ENCODE measurements at regions not wholly inside any gene's neighbourhood (a gene's known extent, or its start where the extent isn't known, plus 50 kb on each side); places are given as distances from the start of the nearest gene placed in this dataset.

- H3K9ac ChIP-seq (ENCODE audit: low read depth, low read length, poor library complexity, severe bottlenecking) = no peak overlapping the region
- H3K4me1 ChIP-seq (ENCODE audit: insufficient read depth, low read length, poor library complexity, severe bottlenecking) = no peaks in the 10 kb centered on the region
- H3K27me3 ChIP-seq (ENCODE audit: insufficient read depth, low read length, poor library complexity, severe bottlenecking) = no peaks in the 10 kb centered on the region
- H3K4me2 ChIP-seq (ENCODE audit: low read depth, low read length, poor library complexity, severe bottlenecking) = no peak overlapping the region
- no peak overlapping the region for H2AFZ ChIP-seq (ENCODE audit: low read length)
- H4K20me1 ChIP-seq (ENCODE audit: insufficient read depth, low read length, poor library complexity, severe bottlenecking) = no peaks in the 10 kb centered on the region
- H3K9me3 ChIP-seq (ENCODE audit: insufficient read depth, low read depth, low read length) = no peaks in the 10 kb centered on the region
- TF ChIP-seq CTCF (conservative IDR thresholded peaks at IDR 0.05; ENCODE audit: low read length) (no peak), EZH2phosphoT487 (IDR thresholded peaks at IDR 0.05; ENCODE audit: borderline replicate concordance) (no peak)
- no peaks in the 10 kb centered on the region for H3K36me3 ChIP-seq (ENCODE audit: insufficient read depth, low read length)
- H3K4me3 ChIP-seq (ENCODE audit: low read length, poor library complexity, severe bottlenecking) = no peak overlapping the region
- H3F3A ChIP-seq (ENCODE audit: low read depth) = no peaks in the 10 kb centered on the region
- H3K79me2 ChIP-seq (ENCODE audit: insufficient read depth, low read length) = no peaks in the 10 kb centered on the region
- no peaks in the 10 kb centered on the region for H3K9me2 ChIP-seq (replicated peaks; ENCODE audit: low read depth, low read length)
Observed at GRCh38 chrX:4935401-4935800, 1222.0 kb upstream of the PRKX start.

- Histone ChIP-seq H2AFZ (ENCODE audit: low read length) (no peak overlapping the region), H3K4me3 (ENCODE audit: low read length, poor library complexity, severe bottlenecking) (no peak overlapping the region), H3K36me3 (ENCODE audit: insufficient read depth, low read length) (no peaks in the 10 kb centered on the region), H3K27me3 (ENCODE audit: insufficient read depth, low read length, poor library complexity, severe bottlenecking) (no peaks in the 10 kb centered on the region), H3F3A (ENCODE audit: low read depth) (no peaks in the 10 kb centered on the region), H4K20me1 (ENCODE audit: insufficient read depth, low read length, poor library complexity, severe bottlenecking) (no peaks in the 10 kb centered on the region), H3K9me2 (replicated peaks; ENCODE audit: low read depth, low read length) (no peaks in the 10 kb centered on the region), H3K9ac (ENCODE audit: low read depth, low read length, poor library complexity, severe bottlenecking) (no peak overlapping the region), H3K4me2 (ENCODE audit: low read depth, low read length, poor library complexity, severe bottlenecking) (no peak overlapping the region), H3K4me1 (ENCODE audit: insufficient read depth, low read length, poor library complexity, severe bottlenecking) (no peaks in the 10 kb centered on the region), H3K9me3 (ENCODE audit: insufficient read depth, low read depth, low read length) (no peaks in the 10 kb centered on the region), H3K79me2 (ENCODE audit: insufficient read depth, low read length) (no peaks in the 10 kb centered on the region)
- no peak for TF ChIP-seq CTCF (conservative IDR thresholded peaks at IDR 0.05; ENCODE audit: low read length)
- TF ChIP-seq EZH2phosphoT487 (IDR thresholded peaks at IDR 0.05; ENCODE audit: borderline replicate concordance) = no peak
Observed at GRCh38 chrX:4932790-4933189, 1219.3 kb upstream of the PRKX start.

- Histone ChIP-seq H4K20me1 (ENCODE audit: insufficient read depth, low read length, poor library complexity, severe bottlenecking) (no peaks in the 10 kb centered on the region), H3K36me3 (ENCODE audit: insufficient read depth, low read length) (no peaks in the 10 kb centered on the region), H3K79me2 (ENCODE audit: insufficient read depth, low read length) (no peaks in the 10 kb centered on the region), H3K4me2 (ENCODE audit: low read depth, low read length, poor library complexity, severe bottlenecking) (no peak overlapping the region), H3K4me3 (ENCODE audit: low read length, poor library complexity, severe bottlenecking) (no peak overlapping the region), H3K27me3 (ENCODE audit: insufficient read depth, low read length, poor library complexity, severe bottlenecking) (no peaks in the 10 kb centered on the region), H3K9ac (ENCODE audit: low read depth, low read length, poor library complexity, severe bottlenecking) (no peak overlapping the region), H3K4me1 (ENCODE audit: insufficient read depth, low read length, poor library complexity, severe bottlenecking) (no peaks in the 10 kb centered on the region), H2AFZ (ENCODE audit: low read length) (no peak overlapping the region), H3K9me2 (replicated peaks; ENCODE audit: low read depth, low read length) (no peaks in the 10 kb centered on the region), H3K9me3 (ENCODE audit: insufficient read depth, low read depth, low read length) (no peaks in the 10 kb centered on the region), H3F3A (ENCODE audit: low read depth) (no peaks in the 10 kb centered on the region)
- TF ChIP-seq CTCF (conservative IDR thresholded peaks at IDR 0.05; ENCODE audit: low read length) (no peak), EZH2phosphoT487 (IDR thresholded peaks at IDR 0.05; ENCODE audit: borderline replicate concordance) (no peak)
Observed at GRCh38 chrX:4930426-4930825, 1217.0 kb upstream of the PRKX start.

Measured in Loucy (cell line).